ENCODE measurements at regions not wholly inside any gene's neighbourhood (a gene's known extent, or its start where the extent isn't known, plus 50 kb on each side); places are given as distances from the start of the nearest gene placed in this dataset.

DNA sequence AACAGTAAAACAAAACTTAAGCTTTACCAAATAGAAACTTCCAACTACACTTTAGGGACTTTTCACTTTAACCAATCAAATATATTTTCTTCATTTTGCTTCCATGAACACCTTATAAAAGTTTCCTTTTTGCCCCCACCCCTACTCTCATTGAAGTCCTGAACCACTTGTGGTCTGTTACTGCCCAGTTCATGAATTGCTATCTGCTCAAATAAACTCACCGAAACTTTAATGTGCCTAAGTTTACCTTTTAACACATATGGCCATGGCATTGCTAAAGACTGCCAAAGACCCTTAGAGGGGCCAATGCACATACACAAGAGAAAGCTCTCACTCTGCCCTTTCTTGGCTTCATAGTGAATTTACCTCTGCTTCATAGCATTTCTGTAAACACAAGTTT, 195.3 kb downstream of the RND3 start (continued):
- TF ChIP-seq SIN3A (IDR thresholded peaks at IDR 0.05; ENCODE audit: borderline replicate concordance, low read depth, low read length) (no peak), TAF1 (IDR thresholded peaks at IDR 0.05; ENCODE audit: borderline replicate concordance, low read depth, low read length) (no peak), NRF1 (IDR thresholded peaks at IDR 0.05; ENCODE audit: low read depth, low read length) (no peak)

DNA sequence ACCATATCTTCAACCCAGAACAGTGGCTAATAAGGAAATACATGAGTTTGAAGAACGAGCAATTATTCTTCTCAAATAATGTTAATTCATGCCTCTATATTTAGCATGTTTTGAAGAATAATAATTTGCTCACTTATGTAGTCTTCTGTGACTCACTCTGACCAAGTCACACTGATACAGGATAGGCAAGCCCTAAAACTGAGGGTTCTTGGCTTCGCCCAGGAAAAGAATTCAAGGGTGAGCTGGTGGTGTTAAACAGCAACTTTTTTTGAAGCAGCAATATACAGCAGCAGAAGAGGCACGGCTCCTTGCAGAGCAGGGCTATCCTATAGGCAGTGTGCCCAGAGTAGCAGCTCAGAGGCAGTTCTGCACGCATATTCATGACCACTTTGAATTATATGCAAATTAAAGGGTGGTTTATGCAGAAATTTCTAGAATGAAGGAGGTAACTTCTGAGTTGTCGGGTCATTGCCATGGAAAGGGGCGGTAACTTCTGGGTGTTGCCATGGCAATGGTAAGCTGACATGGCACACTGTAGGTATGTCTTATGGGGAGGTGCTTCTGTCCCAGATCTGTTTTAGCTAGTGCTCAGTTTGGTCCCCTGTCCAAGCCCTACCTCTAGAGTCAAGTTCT, 200.6 kb downstream of the RND3 start:
- Histone ChIP-seq H3K36me3 (replicated peaks in 1 of 2; ENCODE audit: control insufficient read depth in 1 of 2, insufficient read depth in 2 of 2, low read length in 1 of 2) (no peaks in the 10 kb centered on the region), H3K9me2 (peaks cover 3% of the 10 kb centered on the region; the same call in 1 of the 2 replicates), H3K9ac (no peak overlapping the region), H3K4me3 (ENCODE audit: low read depth in 2 of 2, low read length in 1 of 2) (no peak overlapping the region), H3K27ac (ENCODE audit: low read depth in 2 of 2, low read length in 1 of 2) (no peak overlapping the region), H3K9me3 (no peaks in the 10 kb centered on the region), H3K27me3 (ENCODE audit: insufficient read depth) (no peaks in the 10 kb centered on the region), H3K4me2 (no peak overlapping the region), H3K4me1 (ENCODE audit: control insufficient read depth in 1 of 2, insufficient read depth in 2 of 2, low read depth in 1 of 2, low read length in 1 of 2) (no peaks in the 10 kb centered on the region), H4K20me1 (ENCODE audit: insufficient read depth) (no peaks in the 10 kb centered on the region), H3K79me2 (ENCODE audit: insufficient read depth) (no peaks in the 10 kb centered on the region), H3F3A (replicated peaks; ENCODE audit: insufficient read depth) (no peaks in the 10 kb centered on the region), H2AFZ (ENCODE audit: low read depth) (no peak overlapping the region)
- ChIA-PET POLR2A (no interaction called here), CTCF (no interaction called here)
- WGBS (ENCODE audit: low lambda C conversion rate) = 91% methylated on average over 6 of the region's 6 CpGs
- no peak for DNase-seq
- TF ChIP-seq RAD21 (IDR thresholded peaks at IDR 0.05; ENCODE audit: low read length) (no peak), RFX5 (IDR thresholded peaks at IDR 0.05; ENCODE audit: low read length) (no peak), TCF12 (IDR thresholded peaks at IDR 0.05) (no peak), GATA2 (CRISPR knock-in tag; IDR thresholded peaks at IDR 0.05) (no peak), FOXJ3 (CRISPR knock-in tag; IDR thresholded peaks at IDR 0.05) (no peak), YY1 (IDR thresholded peaks at IDR 0.05; ENCODE audit: low read depth) (no peak)
- TF ChIP-seq, protein P1, sequence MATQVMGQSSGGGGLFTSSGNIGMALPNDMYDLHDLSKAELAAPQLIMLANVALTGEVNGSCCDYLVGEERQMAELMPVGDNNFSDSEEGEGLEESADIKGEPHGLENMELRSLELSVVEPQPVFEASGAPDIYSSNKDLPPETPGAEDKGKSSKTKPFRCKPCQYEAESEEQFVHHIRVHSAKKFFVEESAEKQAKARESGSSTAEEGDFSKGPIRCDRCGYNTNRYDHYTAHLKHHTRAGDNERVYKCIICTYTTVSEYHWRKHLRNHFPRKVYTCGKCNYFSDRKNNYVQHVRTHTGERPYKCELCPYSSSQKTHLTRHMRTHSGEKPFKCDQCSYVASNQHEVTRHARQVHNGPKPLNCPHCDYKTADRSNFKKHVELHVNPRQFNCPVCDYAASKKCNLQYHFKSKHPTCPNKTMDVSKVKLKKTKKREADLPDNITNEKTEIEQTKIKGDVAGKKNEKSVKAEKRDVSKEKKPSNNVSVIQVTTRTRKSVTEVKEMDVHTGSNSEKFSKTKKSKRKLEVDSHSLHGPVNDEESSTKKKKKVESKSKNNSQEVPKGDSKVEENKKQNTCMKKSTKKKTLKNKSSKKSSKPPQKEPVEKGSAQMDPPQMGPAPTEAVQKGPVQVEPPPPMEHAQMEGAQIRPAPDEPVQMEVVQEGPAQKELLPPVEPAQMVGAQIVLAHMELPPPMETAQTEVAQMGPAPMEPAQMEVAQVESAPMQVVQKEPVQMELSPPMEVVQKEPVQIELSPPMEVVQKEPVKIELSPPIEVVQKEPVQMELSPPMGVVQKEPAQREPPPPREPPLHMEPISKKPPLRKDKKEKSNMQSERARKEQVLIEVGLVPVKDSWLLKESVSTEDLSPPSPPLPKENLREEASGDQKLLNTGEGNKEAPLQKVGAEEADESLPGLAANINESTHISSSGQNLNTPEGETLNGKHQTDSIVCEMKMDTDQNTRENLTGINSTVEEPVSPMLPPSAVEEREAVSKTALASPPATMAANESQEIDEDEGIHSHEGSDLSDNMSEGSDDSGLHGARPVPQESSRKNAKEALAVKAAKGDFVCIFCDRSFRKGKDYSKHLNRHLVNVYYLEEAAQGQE (IDR thresholded peaks at IDR 0.05; ENCODE audit: low read depth, low read length) = no peak
- TF ChIP-seq, protein P2, sequence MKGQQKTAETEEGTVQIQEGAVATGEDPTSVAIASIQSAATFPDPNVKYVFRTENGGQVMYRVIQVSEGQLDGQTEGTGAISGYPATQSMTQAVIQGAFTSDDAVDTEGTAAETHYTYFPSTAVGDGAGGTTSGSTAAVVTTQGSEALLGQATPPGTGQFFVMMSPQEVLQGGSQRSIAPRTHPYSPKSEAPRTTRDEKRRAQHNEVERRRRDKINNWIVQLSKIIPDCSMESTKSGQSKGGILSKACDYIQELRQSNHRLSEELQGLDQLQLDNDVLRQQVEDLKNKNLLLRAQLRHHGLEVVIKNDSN (IDR thresholded peaks at IDR 0.05; ENCODE audit: borderline replicate concordance, low read depth) = no peak
- TF ChIP-seq, protein P3, sequence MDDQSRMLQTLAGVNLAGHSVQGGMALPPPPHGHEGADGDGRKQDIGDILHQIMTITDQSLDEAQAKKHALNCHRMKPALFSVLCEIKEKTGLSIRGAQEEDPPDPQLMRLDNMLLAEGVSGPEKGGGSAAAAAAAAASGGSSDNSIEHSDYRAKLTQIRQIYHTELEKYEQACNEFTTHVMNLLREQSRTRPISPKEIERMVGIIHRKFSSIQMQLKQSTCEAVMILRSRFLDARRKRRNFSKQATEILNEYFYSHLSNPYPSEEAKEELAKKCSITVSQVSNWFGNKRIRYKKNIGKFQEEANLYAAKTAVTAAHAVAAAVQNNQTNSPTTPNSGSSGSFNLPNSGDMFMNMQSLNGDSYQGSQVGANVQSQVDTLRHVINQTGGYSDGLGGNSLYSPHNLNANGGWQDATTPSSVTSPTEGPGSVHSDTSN (IDR thresholded peaks at IDR 0.05) = no peak
- TF ChIP-seq, protein P4, sequence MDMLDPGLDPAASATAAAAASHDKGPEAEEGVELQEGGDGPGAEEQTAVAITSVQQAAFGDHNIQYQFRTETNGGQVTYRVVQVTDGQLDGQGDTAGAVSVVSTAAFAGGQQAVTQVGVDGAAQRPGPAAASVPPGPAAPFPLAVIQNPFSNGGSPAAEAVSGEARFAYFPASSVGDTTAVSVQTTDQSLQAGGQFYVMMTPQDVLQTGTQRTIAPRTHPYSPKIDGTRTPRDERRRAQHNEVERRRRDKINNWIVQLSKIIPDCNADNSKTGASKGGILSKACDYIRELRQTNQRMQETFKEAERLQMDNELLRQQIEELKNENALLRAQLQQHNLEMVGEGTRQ (IDR thresholded peaks at IDR 0.05; ENCODE audit: borderline replicate concordance, low read depth, low read length) = no peak
